ENCODE measurements at regions not wholly inside any gene's neighbourhood (a gene's known extent, or its start where the extent isn't known, plus 50 kb on each side); places are given as distances from the start of the nearest gene placed in this dataset.

DNA sequence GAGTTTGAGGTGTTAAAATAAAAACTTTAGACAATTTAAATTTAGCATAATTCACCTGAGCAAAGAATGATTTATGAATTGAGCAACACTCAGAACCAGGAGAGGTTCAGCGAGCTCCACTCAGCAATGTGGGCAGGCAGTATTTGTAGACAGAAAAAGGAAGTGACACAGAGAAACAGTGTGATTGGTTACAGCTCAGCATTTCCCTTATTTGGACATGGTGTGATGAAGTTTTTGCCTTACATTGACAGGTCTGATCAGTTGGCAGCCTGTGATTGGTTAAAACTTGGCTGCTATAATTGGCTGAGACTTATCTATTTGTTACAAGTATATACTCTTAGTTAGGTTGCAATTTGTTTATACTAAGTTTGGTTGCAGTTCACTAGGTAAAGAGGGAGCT, 621.2 kb upstream of the PRMT6 start:
- H3K4me1 Mint-ChIP-seq, result no peaks in the 10 kb centered on the region
- no peaks in the 10 kb centered on the region for H3K9me3 Mint-ChIP-seq
- H3K36me3 Mint-ChIP-seq (ENCODE audit: low read depth), result no peaks in the 10 kb centered on the region
- H3K4me3 Mint-ChIP-seq, result no peak overlapping the region
- no peaks in the 10 kb centered on the region for H3K27me3 Mint-ChIP-seq (ENCODE audit: low read depth)
- no peak overlapping the region for H3K27ac Mint-ChIP-seq
- TF ChIP-seq, protein P1, sequence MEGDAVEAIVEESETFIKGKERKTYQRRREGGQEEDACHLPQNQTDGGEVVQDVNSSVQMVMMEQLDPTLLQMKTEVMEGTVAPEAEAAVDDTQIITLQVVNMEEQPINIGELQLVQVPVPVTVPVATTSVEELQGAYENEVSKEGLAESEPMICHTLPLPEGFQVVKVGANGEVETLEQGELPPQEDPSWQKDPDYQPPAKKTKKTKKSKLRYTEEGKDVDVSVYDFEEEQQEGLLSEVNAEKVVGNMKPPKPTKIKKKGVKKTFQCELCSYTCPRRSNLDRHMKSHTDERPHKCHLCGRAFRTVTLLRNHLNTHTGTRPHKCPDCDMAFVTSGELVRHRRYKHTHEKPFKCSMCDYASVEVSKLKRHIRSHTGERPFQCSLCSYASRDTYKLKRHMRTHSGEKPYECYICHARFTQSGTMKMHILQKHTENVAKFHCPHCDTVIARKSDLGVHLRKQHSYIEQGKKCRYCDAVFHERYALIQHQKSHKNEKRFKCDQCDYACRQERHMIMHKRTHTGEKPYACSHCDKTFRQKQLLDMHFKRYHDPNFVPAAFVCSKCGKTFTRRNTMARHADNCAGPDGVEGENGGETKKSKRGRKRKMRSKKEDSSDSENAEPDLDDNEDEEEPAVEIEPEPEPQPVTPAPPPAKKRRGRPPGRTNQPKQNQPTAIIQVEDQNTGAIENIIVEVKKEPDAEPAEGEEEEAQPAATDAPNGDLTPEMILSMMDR (IDR thresholded peaks at IDR 0.05; ENCODE audit: unreplicated experiment in 3 of 3), result no peak

DNA sequence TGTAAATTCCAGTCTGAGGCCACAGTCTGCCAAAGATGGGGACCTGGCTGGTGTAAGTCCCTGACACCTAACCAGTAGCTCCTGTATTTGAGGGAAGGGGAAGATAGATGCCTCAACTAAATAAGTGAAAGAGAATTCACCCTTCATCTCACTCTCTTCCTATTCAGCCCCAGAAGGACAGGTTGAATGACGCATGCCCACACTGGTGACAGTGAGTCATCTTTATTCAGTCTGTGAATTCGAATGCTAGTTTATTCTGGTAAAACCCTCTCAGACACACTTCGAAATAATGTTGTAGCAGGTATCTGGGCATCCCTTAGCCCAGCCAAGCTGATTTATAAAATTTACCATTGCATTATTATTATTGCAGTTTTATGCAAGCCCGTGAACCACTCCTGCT, 617.0 kb upstream of the PRMT6 start:
- H3K27ac Mint-ChIP-seq, result no peak overlapping the region
- no peaks in the 10 kb centered on the region for H3K27me3 Mint-ChIP-seq (ENCODE audit: low read depth)
- no peaks in the 10 kb centered on the region for H3K9me3 Mint-ChIP-seq
- H3K36me3 Mint-ChIP-seq (ENCODE audit: low read depth), result no peaks in the 10 kb centered on the region
- TF ChIP-seq, protein P1 (IDR thresholded peaks at IDR 0.05; ENCODE audit: unreplicated experiment in 3 of 3), result no peak
- no peak overlapping the region for H3K4me3 Mint-ChIP-seq
- H3K4me1 Mint-ChIP-seq, result no peaks in the 10 kb centered on the region

DNA sequence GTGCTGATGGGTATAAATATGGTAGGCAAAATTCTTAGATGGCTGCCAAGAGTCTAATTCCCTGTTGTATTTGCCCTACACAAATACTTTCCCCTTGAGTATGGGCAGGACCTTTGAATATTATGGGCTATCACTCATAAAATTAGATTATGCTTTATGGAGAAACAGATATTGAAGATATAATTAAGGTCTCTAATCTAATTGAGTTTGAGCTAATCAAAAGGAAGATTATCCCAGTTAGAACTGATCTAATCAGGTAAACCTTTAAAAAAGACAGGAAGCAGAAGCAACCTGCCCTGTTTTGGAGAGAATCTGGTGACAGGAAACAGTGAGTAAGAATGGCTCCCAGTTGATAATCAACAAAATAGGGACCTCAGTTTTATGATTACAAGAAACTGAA, 609.0 kb upstream of the PRMT6 start:
- TF ChIP-seq, protein P1 (IDR thresholded peaks at IDR 0.05; ENCODE audit: unreplicated experiment in 3 of 3), result no peak
- H3K4me1 Mint-ChIP-seq, result no peaks in the 10 kb centered on the region
- no peaks in the 10 kb centered on the region for H3K27me3 Mint-ChIP-seq (ENCODE audit: low read depth)
- no peak overlapping the region for H3K4me3 Mint-ChIP-seq
- no peaks in the 10 kb centered on the region for H3K36me3 Mint-ChIP-seq (ENCODE audit: low read depth)
- H3K9me3 Mint-ChIP-seq, result no peaks in the 10 kb centered on the region
- no peak overlapping the region for H3K27ac Mint-ChIP-seq

DNA sequence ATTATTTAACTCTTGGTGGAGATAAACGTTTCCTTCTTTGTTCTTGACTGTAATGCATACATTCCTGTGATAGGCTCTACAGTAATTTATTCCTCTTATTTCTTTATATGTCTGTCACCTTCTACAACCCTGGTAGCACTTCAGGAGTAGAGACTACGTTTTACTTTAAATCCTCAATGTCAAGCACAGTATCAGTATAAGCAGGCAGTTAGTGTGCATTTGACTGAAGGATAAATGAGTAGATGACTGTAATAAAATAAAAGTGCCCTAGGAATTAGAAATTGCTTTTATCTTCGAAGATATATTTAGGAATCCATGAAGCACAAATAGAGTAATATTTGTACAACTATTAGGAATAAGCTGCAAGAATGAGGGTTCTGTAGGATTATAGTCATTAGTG, 599.6 kb upstream of the PRMT6 start:
- H3K9me3 Mint-ChIP-seq, result no peaks in the 10 kb centered on the region

DNA sequence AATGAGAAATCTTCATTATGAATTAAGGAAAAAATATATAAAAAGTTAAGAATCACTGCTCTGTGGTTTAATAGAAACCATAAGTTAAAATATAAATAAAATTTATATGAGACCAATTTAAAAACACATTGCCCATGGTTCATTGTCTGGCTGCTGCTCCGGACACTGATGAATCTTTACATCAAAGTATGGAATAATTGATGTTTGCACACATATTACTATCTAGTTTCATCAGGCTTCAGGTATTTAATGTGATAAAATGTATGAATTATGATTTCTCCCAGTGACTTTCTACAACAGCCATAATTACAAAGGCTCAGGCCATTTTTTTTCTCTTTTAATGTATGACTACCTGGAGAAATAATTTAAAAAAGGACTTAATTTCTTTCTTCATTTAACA, 599.1 kb upstream of the PRMT6 start:
- Mint-ChIP-seq H3K27me3 (ENCODE audit: low read depth) (no peaks in the 10 kb centered on the region), H3K27ac (no peak overlapping the region), H3K4me3 (no peak overlapping the region), H3K4me1 (no peaks in the 10 kb centered on the region), H3K9me3 (no peaks in the 10 kb centered on the region), H3K36me3 (ENCODE audit: low read depth) (no peaks in the 10 kb centered on the region)
- TF ChIP-seq, protein P1 (IDR thresholded peaks at IDR 0.05; ENCODE audit: unreplicated experiment in 3 of 3), result no peak

More for the DNA sequence above, 599.6 kb upstream of the PRMT6 start:
- TF ChIP-seq, protein P1 (IDR thresholded peaks at IDR 0.05; ENCODE audit: unreplicated experiment in 3 of 3), result no peak
- Mint-ChIP-seq H3K36me3 (ENCODE audit: low read depth) (no peaks in the 10 kb centered on the region), H3K27me3 (ENCODE audit: low read depth) (no peaks in the 10 kb centered on the region), H3K27ac (no peak overlapping the region), H3K4me3 (no peak overlapping the region), H3K4me1 (no peaks in the 10 kb centered on the region)

DNA sequence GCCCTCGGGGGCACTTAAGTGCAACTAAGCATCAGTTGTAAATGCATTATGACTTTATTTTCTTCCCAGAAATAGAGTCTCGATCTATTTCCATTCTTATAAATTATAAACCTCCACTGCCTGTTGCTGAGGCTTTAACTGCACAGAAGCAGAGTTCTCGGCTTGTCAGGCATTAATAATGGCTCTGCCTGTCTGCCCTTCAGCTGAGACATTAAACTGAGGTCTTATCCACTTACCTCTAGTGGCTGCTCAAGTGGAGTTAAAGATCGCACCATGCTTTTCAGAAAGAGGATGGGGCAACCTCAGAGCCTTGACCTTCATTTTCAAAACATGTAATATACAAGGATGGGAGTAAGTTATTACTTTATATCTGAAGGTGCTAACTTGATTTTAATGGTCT, 597.6 kb upstream of the PRMT6 start:
- Mint-ChIP-seq H3K27ac (no peak overlapping the region), H3K9me3 (no peaks in the 10 kb centered on the region), H3K4me3 (no peak overlapping the region), H3K36me3 (ENCODE audit: low read depth) (no peaks in the 10 kb centered on the region), H3K4me1 (no peaks in the 10 kb centered on the region), H3K27me3 (ENCODE audit: low read depth) (no peaks in the 10 kb centered on the region)
- TF ChIP-seq, protein P1 (IDR thresholded peaks at IDR 0.05; ENCODE audit: unreplicated experiment in 3 of 3), result no peak
